NCI-H774 (cell line): ENCODE measurements at regions not wholly inside any gene's neighbourhood (a gene's known extent, or its start where the extent isn't known, plus 50 kb on each side); places are given as distances from the start of the nearest gene placed in this dataset.
"Not testable (repeated sequence)": the region's sequence is repeated elsewhere in the genome, so short reads cannot be mapped to it uniquely, and the experiment has no call there.

ENCODE experiments used
- DNase-seq: peaks from one replicate; lab custom pipeline; 2025; lab: John Stamatoyannopoulos, UW

GRCh38 chr6:144681334-144681733 is 396.2 kb downstream of the UTRN start:
- no peak for DNase-seq

GRCh38 chr6:144683216-144684070 is 398.3 kb downstream of the UTRN start:
- no peak for DNase-seq

- no peak for DNase-seq
Measured at GRCh38 chr6:144688713-144689112, 403.6 kb downstream of the UTRN start.

- no peak for DNase-seq
Measured at GRCh38 chr6:144689503-144690040, 404.4 kb downstream of the UTRN start.

GRCh38 chr6:144690133-144690532 is 405.0 kb downstream of the UTRN start:
- no peak for DNase-seq

GRCh38 chr6:144690666-144691065 is 405.5 kb downstream of the UTRN start:
- DNase-seq, result no peak

- DNase-seq, result not testable (repeated sequence)
Measured at GRCh38 chr6:144692050-144692449, 406.9 kb downstream of the UTRN start.

- no peak for DNase-seq
Measured at GRCh38 chr6:144695858-144696533, 410.9 kb downstream of the UTRN start.

- no peak for DNase-seq
Measured at GRCh38 chr6:144696610-144697368, 411.7 kb downstream of the UTRN start.

- no peak for DNase-seq
Measured at GRCh38 chr6:144697369-144697760, 412.2 kb downstream of the UTRN start.

GRCh38 chr6:144697801-144698200 is 412.7 kb downstream of the UTRN start:
- DNase-seq, result no peak

- DNase-seq, result no peak
Measured at GRCh38 chr6:144702781-144703180, 417.6 kb downstream of the UTRN start.

GRCh38 chr6:144710207-144710606 is 425.1 kb downstream of the UTRN start:
- DNase-seq, result no peak

GRCh38 chr6:144711661-144712060 is 426.5 kb downstream of the UTRN start:
- DNase-seq, result no peak

GRCh38 chr6:144712541-144712940 is 427.4 kb downstream of the UTRN start:
- no peak for DNase-seq

GRCh38 chr6:144714021-144714712 is 429.0 kb downstream of the UTRN start:
- no peak for DNase-seq

- no peak for DNase-seq
Measured at GRCh38 chr6:144715344-144715743, 430.2 kb downstream of the UTRN start.

- no peak for DNase-seq
Measured at GRCh38 chr6:144718431-144718830, 433.3 kb downstream of the UTRN start.

GRCh38 chr6:144721232-144721631 is 436.1 kb downstream of the UTRN start:
- no peak for DNase-seq

- no peak for DNase-seq
Measured at GRCh38 chr6:144722154-144722737, 437.1 kb downstream of the UTRN start.

- DNase-seq, result no peak
Measured at GRCh38 chr6:144722925-144723324, 437.8 kb downstream of the UTRN start.
